ENCODE measurements at regions not wholly inside any gene's neighbourhood (a gene's known extent, or its start where the extent isn't known, plus 50 kb on each side); places are given as distances from the start of the nearest gene placed in this dataset.
"Not testable (repeated sequence)": the region's sequence is repeated elsewhere in the genome, so short reads cannot be mapped to it uniquely, and the experiment has no call there.

GRCh38 chr5:136739271-136739670, 373.9 kb upstream of the TRPC7 start:
- H4K20me1 ChIP-seq (ENCODE audit: control insufficient read depth, insufficient read depth); H3K9ac ChIP-seq (ENCODE audit: control insufficient read depth, insufficient read depth, low read length); H2AFZ ChIP-seq (ENCODE audit: control insufficient read depth, low read depth, low read length); FAIRE-seq; H3K27me3 ChIP-seq (replicated peaks in 1 of 2; ENCODE audit: control insufficient read depth in 2 of 2, insufficient read depth in 2 of 2, low read length in 1 of 2); intact Hi-C loops (cut with micrococcal nuclease; ENCODE audit: unreplicated experiment); H3K4me2 ChIP-seq (ENCODE audit: control insufficient read depth, insufficient read depth); ATAC-seq; DNase-seq (ENCODE audit: low read depth, low spot score); H3K79me2 ChIP-seq (ENCODE audit: control insufficient read depth, insufficient read depth, low read length); BruUV-seq (replicated peaks); H3K4me1 ChIP-seq (ENCODE audit: control insufficient read depth, insufficient read depth, low read length); H3K27ac ChIP-seq (ENCODE audit: control insufficient read depth, insufficient read depth); in situ Hi-C loops (cut with MboI); H3K9me3 ChIP-seq (replicated peaks; ENCODE audit: control insufficient read depth, insufficient read depth, low read length); POLR2A ChIA-PET; RAD21 ChIA-PET (ENCODE audit: unreplicated experiment); CTCF ChIA-PET; H3K36me3 ChIP-seq (ENCODE audit: control insufficient read depth in 2 of 2, insufficient read depth in 2 of 2, low read length in 1 of 2); H3K4me3 ChIP-seq: not testable (repeated sequence)
- 40% methylated on average over 4 of the region's 4 CpGs for WGBS (ENCODE audit: insufficient coverage, insufficient replicate concordance, low lambda C conversion rate, missing lambda C conversion rate)
- SMC1A ChIA-PET (ENCODE audit: uncharacterized antibody, unreplicated experiment): interaction anchor here (1.4 kb wide), 1 partner anchor 10 kb away, joined by 3 read pairs; no protein-coding TSS in a partner anchor

DNA sequence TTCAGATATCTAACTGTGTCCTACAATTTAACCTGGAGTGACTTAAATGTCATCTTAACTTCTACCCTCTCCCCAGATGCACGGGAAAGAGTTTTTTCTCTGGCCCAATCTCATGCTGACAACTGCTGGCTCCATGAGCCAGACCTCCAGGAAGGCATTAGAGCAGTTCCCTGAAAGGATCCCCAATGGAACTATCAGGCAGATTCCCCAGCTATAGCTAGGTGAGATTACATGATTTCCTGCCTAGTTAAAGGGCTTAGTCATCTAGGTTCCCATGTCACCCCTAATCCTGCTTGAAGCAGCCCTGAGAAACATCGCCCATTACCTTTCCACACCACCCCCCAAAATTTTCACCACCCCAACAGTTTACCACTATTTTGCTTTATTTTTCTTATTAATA, 373.5 kb upstream of the TRPC7 start:
- H3K36me3 ChIP-seq (ENCODE audit: control insufficient read depth in 2 of 2, insufficient read depth in 2 of 2, low read length in 1 of 2): no peaks in the 10 kb centered on the region
- no peaks in the 10 kb centered on the region for H3K79me2 ChIP-seq (ENCODE audit: control insufficient read depth, insufficient read depth, low read length)
- TF ChIP-seq TCF7 (IDR thresholded peaks at IDR 0.05; ENCODE audit: borderline replicate concordance): no peak
- no peak for TF ChIP-seq MYC (IDR thresholded peaks at IDR 0.05; ENCODE audit: insufficient read depth, insufficient read length, insufficient replicate concordance, low read length, severe bottlenecking)
- TF ChIP-seq SMAD5 (IDR thresholded peaks at IDR 0.05; ENCODE audit: low read depth): no peak
- TF ChIP-seq HDAC6 (IDR thresholded peaks at IDR 0.05; ENCODE audit: unreplicated experiment): no peak
- TF ChIP-seq FOS (IDR thresholded peaks at IDR 0.05; ENCODE audit: borderline replicate concordance, extremely low read depth, insufficient read length): no peak
- TF ChIP-seq HDGF (IDR thresholded peaks at IDR 0.05): no peak
- no peak for TF ChIP-seq MEF2B (IDR thresholded peaks at IDR 0.05; ENCODE audit: partially characterized antibody, poor library complexity, severe bottlenecking)
- TF ChIP-seq PML (IDR thresholded peaks at IDR 0.05; ENCODE audit: low read length): no peak
- TF ChIP-seq ESRRA (IDR thresholded peaks at IDR 0.05; ENCODE audit: low read length): no peak
- ChIA-PET POLR2A (no interaction called here), CTCF (no interaction called here), RAD21 (ENCODE audit: unreplicated experiment) (no interaction called here), SMC1A (ENCODE audit: uncharacterized antibody, unreplicated experiment) (interaction anchor here (1.4 kb wide), 1 partner anchor 11 kb away, joined by 3 read pairs; no protein-coding TSS in a partner anchor)
- H3K27ac ChIP-seq (ENCODE audit: control insufficient read depth, insufficient read depth): no peak overlapping the region
- no peaks in the 10 kb centered on the region; the same call in 2 of the 3 replicates for H3K9me3 ChIP-seq (replicated peaks; ENCODE audit: control insufficient read depth, insufficient read depth, low read length)
- intact Hi-C loops (cut with micrococcal nuclease; ENCODE audit: unreplicated experiment): no loop called here
- no peak overlapping the region for H2AFZ ChIP-seq (ENCODE audit: control insufficient read depth, low read depth, low read length)
- no peaks in the 10 kb centered on the region for H3K27me3 ChIP-seq (replicated peaks in 1 of 2; ENCODE audit: control insufficient read depth in 2 of 2, insufficient read depth in 2 of 2, low read length in 1 of 2)
- FAIRE-seq (no peak), DNase-seq (ENCODE audit: low read depth, low spot score) (no peak), ATAC-seq (no peak)
- WGBS (ENCODE audit: insufficient coverage, insufficient replicate concordance, low lambda C conversion rate, missing lambda C conversion rate): 45% methylated on average over 2 of the region's 2 CpGs
- no peak overlapping the region for H3K4me2 ChIP-seq (ENCODE audit: control insufficient read depth, insufficient read depth)
- in situ Hi-C loops (cut with MboI): no loop called here
- BruUV-seq (replicated peaks): no TSS peak
- H4K20me1 ChIP-seq (ENCODE audit: control insufficient read depth, insufficient read depth): no peaks in the 10 kb centered on the region
- no peak overlapping the region for H3K9ac ChIP-seq (ENCODE audit: control insufficient read depth, insufficient read depth, low read length)
- no peaks in the 10 kb centered on the region for H3K4me1 ChIP-seq (ENCODE audit: control insufficient read depth, insufficient read depth, low read length)
- no peak overlapping the region for H3K4me3 ChIP-seq

All from GM12878 (cell line).